ENCODE measurements at regions not wholly inside any gene's neighbourhood (a gene's known extent, or its start where the extent isn't known, plus 50 kb on each side); places are given as distances from the start of the nearest gene placed in this dataset.

- peaks cover 10% of the 10 kb centered on the region for H3K36me3 ChIP-seq (ENCODE audit: insufficient read depth, low read length)
- H3K4me1 ChIP-seq (ENCODE audit: insufficient read depth, low read length, poor library complexity, severe bottlenecking), result no peaks in the 10 kb centered on the region
- no peaks in the 10 kb centered on the region for H4K20me1 ChIP-seq (ENCODE audit: insufficient read depth, low read length, poor library complexity, severe bottlenecking)
- H3K4me2 ChIP-seq (ENCODE audit: low read depth, low read length, poor library complexity, severe bottlenecking), result no peak overlapping the region
- H3K79me2 ChIP-seq (ENCODE audit: insufficient read depth, low read length), result no peaks in the 10 kb centered on the region
- H3K4me3 ChIP-seq (ENCODE audit: low read length, poor library complexity, severe bottlenecking), result no peak overlapping the region
- H2AFZ ChIP-seq (ENCODE audit: low read length), result no peak overlapping the region
- H3K27me3 ChIP-seq (ENCODE audit: insufficient read depth, low read length, poor library complexity, severe bottlenecking), result no peaks in the 10 kb centered on the region
- H3K9me3 ChIP-seq (ENCODE audit: insufficient read depth, low read depth, low read length), result no peaks in the 10 kb centered on the region
- H3K9ac ChIP-seq (ENCODE audit: low read depth, low read length, poor library complexity, severe bottlenecking), result no peak overlapping the region
- TF ChIP-seq CTCF (conservative IDR thresholded peaks at IDR 0.05; ENCODE audit: low read length) (no peak), EZH2phosphoT487 (IDR thresholded peaks at IDR 0.05; ENCODE audit: borderline replicate concordance) (no peak)
- no peaks in the 10 kb centered on the region for H3K9me2 ChIP-seq (replicated peaks; ENCODE audit: low read depth, low read length)
- H3F3A ChIP-seq (ENCODE audit: low read depth), result no peaks in the 10 kb centered on the region
Measured at GRCh38 chr6:3654436-3654835, 97.1 kb downstream of the PXDC1 start.

GRCh38 chr6:3653528-3654070 is 97.9 kb downstream of the PXDC1 start:
- peaks cover 10% of the 10 kb centered on the region for H3K36me3 ChIP-seq (ENCODE audit: insufficient read depth, low read length)
- H3K4me3 ChIP-seq (ENCODE audit: low read length, poor library complexity, severe bottlenecking), result no peak overlapping the region
- no peaks in the 10 kb centered on the region for H4K20me1 ChIP-seq (ENCODE audit: insufficient read depth, low read length, poor library complexity, severe bottlenecking)
- no peaks in the 10 kb centered on the region for H3K4me1 ChIP-seq (ENCODE audit: insufficient read depth, low read length, poor library complexity, severe bottlenecking)
- H2AFZ ChIP-seq (ENCODE audit: low read length), result no peak overlapping the region
- H3K9ac ChIP-seq (ENCODE audit: low read depth, low read length, poor library complexity, severe bottlenecking), result no peak overlapping the region
- no peaks in the 10 kb centered on the region for H3F3A ChIP-seq (ENCODE audit: low read depth)
- H3K9me2 ChIP-seq (replicated peaks; ENCODE audit: low read depth, low read length), result no peaks in the 10 kb centered on the region
- no peaks in the 10 kb centered on the region for H3K79me2 ChIP-seq (ENCODE audit: insufficient read depth, low read length)
- TF ChIP-seq EZH2phosphoT487 (IDR thresholded peaks at IDR 0.05; ENCODE audit: borderline replicate concordance) (no peak), CTCF (conservative IDR thresholded peaks at IDR 0.05; ENCODE audit: low read length) (no peak)
- H3K9me3 ChIP-seq (ENCODE audit: insufficient read depth, low read depth, low read length), result no peaks in the 10 kb centered on the region
- no peaks in the 10 kb centered on the region for H3K27me3 ChIP-seq (ENCODE audit: insufficient read depth, low read length, poor library complexity, severe bottlenecking)
- H3K4me2 ChIP-seq (ENCODE audit: low read depth, low read length, poor library complexity, severe bottlenecking), result no peak overlapping the region

- Histone ChIP-seq H3K79me2 (ENCODE audit: insufficient read depth, low read length) (no peaks in the 10 kb centered on the region), H3K9ac (ENCODE audit: low read depth, low read length, poor library complexity, severe bottlenecking) (no peak overlapping the region), H2AFZ (ENCODE audit: low read length) (no peak overlapping the region), H3K9me3 (ENCODE audit: insufficient read depth, low read depth, low read length) (no peaks in the 10 kb centered on the region), H3K4me3 (ENCODE audit: low read length, poor library complexity, severe bottlenecking) (no peak overlapping the region), H3K4me2 (ENCODE audit: low read depth, low read length, poor library complexity, severe bottlenecking) (no peak overlapping the region), H3F3A (ENCODE audit: low read depth) (no peaks in the 10 kb centered on the region), H4K20me1 (ENCODE audit: insufficient read depth, low read length, poor library complexity, severe bottlenecking) (no peaks in the 10 kb centered on the region), H3K36me3 (ENCODE audit: insufficient read depth, low read length) (peaks cover 10% of the 10 kb centered on the region), H3K27me3 (ENCODE audit: insufficient read depth, low read length, poor library complexity, severe bottlenecking) (no peaks in the 10 kb centered on the region), H3K4me1 (ENCODE audit: insufficient read depth, low read length, poor library complexity, severe bottlenecking) (no peaks in the 10 kb centered on the region), H3K9me2 (replicated peaks; ENCODE audit: low read depth, low read length) (no peaks in the 10 kb centered on the region)
- TF ChIP-seq EZH2phosphoT487 (IDR thresholded peaks at IDR 0.05; ENCODE audit: borderline replicate concordance), result no peak
- TF ChIP-seq CTCF (conservative IDR thresholded peaks at IDR 0.05; ENCODE audit: low read length), result no peak
Measured at GRCh38 chr6:3651698-3652229, 99.7 kb downstream of the PXDC1 start.
